Caco-2 (cell line): ENCODE measurements at regions not wholly inside any gene's neighbourhood (a gene's known extent, or its start where the extent isn't known, plus 50 kb on each side); places are given as distances from the start of the nearest gene placed in this dataset.
"Not testable (repeated sequence)": the region's sequence is repeated elsewhere in the genome, so short reads cannot be mapped to it uniquely, and the experiment has no call there.

Experiments used
- BruUV-seq: library from RNA; stranded (reverse); fragments of 400-500 nt; replicated peaks from 2 replicates; lab custom pipeline; 2021; lab: Mats Ljungman, UMichigan
- CTCF ChIA-PET: fragments of 300-600 bp; sonication (Branson Sonifier 250); formaldehyde crosslinking; loops from one replicate; lab custom pipeline; 2022; ENCODE audit warnings: antibody characterized with exemption; lab: Charles Lee
- POLR2A ChIA-PET: fragments of 300-600 bp; sonication (Branson Sonifier 250); formaldehyde crosslinking; loops from one replicate; lab custom pipeline; 2022; ENCODE audit warnings: antibody characterized with exemption; lab: Charles Lee
- DNase-seq, 2 experiments: peaks; one replicate each; pipeline versions ENCODE4 v3.0.0 to v3.0.0-alpha.2; 2020 to 2022
- H3K27me3 ChIP-seq: replicated peaks from 2 replicates; pipeline ENCODE4 v1.6.0; 2011; ENCODE audit warnings: low read length; ENCODE audit not compliant: control insufficient read depth, insufficient read depth
- H3K36me3 ChIP-seq: 2 replicates; pipeline ENCODE4 v1.5.1; 2011; ENCODE audit warnings: low read length; ENCODE audit not compliant: control insufficient read depth, insufficient read depth
- H3K4me1 ChIP-seq: fragments of 250-450 bp; sonication (Bioruptor Pico); 2 replicates; pipeline ENCODE4 v1.5.1; 2020; ENCODE audit warnings: mild to moderate bottlenecking
- H3K4me3 ChIP-seq: 2 replicates; pipeline ENCODE4 v1.5.1; 2011; ENCODE audit warnings: low read depth, mild to moderate bottlenecking, control low read depth, low read length
- H3K9me3 ChIP-seq: fragments of 250-450 bp; sonication (Bioruptor Pico); 2 replicates; pipeline ENCODE4 v1.5.1; 2020; ENCODE audit warnings: mild to moderate bottlenecking, moderate library complexity
- H3K27ac Mint-ChIP-seq: one replicate; pipeline ENCODE4 v1.8.0; 2022; ENCODE audit warnings: mixed read lengths; ENCODE audit not compliant: unreplicated experiment
- H3K27me3 Mint-ChIP-seq: one replicate; pipeline ENCODE4 v1.8.0; 2022; ENCODE audit warnings: mixed read lengths; ENCODE audit not compliant: insufficient read depth, unreplicated experiment
- H3K36me3 Mint-ChIP-seq: one replicate; pipeline ENCODE4 v1.8.0; 2022; ENCODE audit warnings: mild to moderate bottlenecking, mixed read lengths; ENCODE audit not compliant: insufficient read depth, unreplicated experiment
- H3K4me1 Mint-ChIP-seq: one replicate; pipeline ENCODE4 v1.8.0; 2022; ENCODE audit warnings: low read depth, mixed read lengths; ENCODE audit not compliant: unreplicated experiment
- H3K4me3 Mint-ChIP-seq: one replicate; pipeline ENCODE4 v1.8.0; 2022; ENCODE audit warnings: mild to moderate bottlenecking, moderate library complexity, mixed read lengths; ENCODE audit not compliant: unreplicated experiment
- H3K9me3 Mint-ChIP-seq: one replicate; pipeline ENCODE4 v1.8.0; 2022; ENCODE audit warnings: mixed read lengths; ENCODE audit not compliant: unreplicated experiment
- CTCF ChIP-seq, 2 experiments: fragments of 200-600 bp in 1 of 2; IDR thresholded peaks; 1 replicate in 1 of 2; 2 replicates in 1 of 2; pipeline versions ENCODE4 v1.5.1 to v1.8.0; 2011 to 2022; ENCODE audit warnings: antibody characterized with exemption in 1 of 2, control low read depth in 1 of 2, inconsistent platforms in 1 of 2, low read depth in 1 of 2, low read length in 1 of 2, mild to moderate bottlenecking in 1 of 2, moderate library complexity in 1 of 2; ENCODE audit not compliant: insufficient read depth in 1 of 2, severe bottlenecking in 1 of 2, unreplicated experiment in 1 of 2
- intact Hi-C: fragments of 100-400 bp; cut with micrococcal nuclease; formaldehyde crosslinking; loops from one replicate; pipeline ENCODE4 v1.10.0; 2022; ENCODE audit not compliant: unreplicated experiment

GRCh38 chr10:52500476-52500875, 186.4 kb downstream of the DKK1 start:
- H3K27me3 Mint-ChIP-seq: no peaks in the 10 kb centered on the region

GRCh38 chr10:52502237-52502636, 188.2 kb downstream of the DKK1 start:
- BruUV-seq: no TSS peak
- H3K9me3 ChIP-seq: peaks cover 22% of the 10 kb centered on the region
- no peaks in the 10 kb centered on the region for H3K36me3 ChIP-seq
- no peak overlapping the region for H3K4me3 Mint-ChIP-seq
- H3K27me3 Mint-ChIP-seq: no peaks in the 10 kb centered on the region
- ChIA-PET POLR2A (no interaction called here), CTCF (no interaction called here)
- no peaks in the 10 kb centered on the region for H3K4me1 ChIP-seq
- no peaks in the 10 kb centered on the region for H3K36me3 Mint-ChIP-seq
- no peak overlapping the region for H3K4me3 ChIP-seq
- no peak for DNase-seq
- H3K4me1 Mint-ChIP-seq: no peaks in the 10 kb centered on the region
- intact Hi-C loops: no loop called here
- H3K27me3 ChIP-seq: no peaks in the 10 kb centered on the region
- peaks cover 83% of the 10 kb centered on the region for H3K9me3 Mint-ChIP-seq
- no peak overlapping the region for H3K27ac Mint-ChIP-seq
- no peak for TF ChIP-seq CTCF (IDR thresholded peaks at IDR 0.05; ENCODE audit: insufficient read depth in 1 of 2, low read depth in 1 of 2, low read length in 1 of 2, severe bottlenecking in 1 of 2, unreplicated experiment in 1 of 2)

More at GRCh38 chr10:52500476-52500875, 186.4 kb downstream of the DKK1 start:
- Mint-ChIP-seq H3K27ac (no peak overlapping the region), H3K36me3 (no peaks in the 10 kb centered on the region), H3K4me1 (no peaks in the 10 kb centered on the region), H3K9me3 (peaks cover 78% of the 10 kb centered on the region), H3K4me3 (no peak overlapping the region)
- H3K9me3 ChIP-seq: peaks cover 12% of the 10 kb centered on the region; the same call in 1 of the 2 replicates
- POLR2A ChIA-PET: no interaction called here
- H3K36me3 ChIP-seq: no peaks in the 10 kb centered on the region
- no peak for DNase-seq
- no peaks in the 10 kb centered on the region for H3K27me3 ChIP-seq
- no TSS peak for BruUV-seq
- intact Hi-C loops: no loop called here
- no peak for TF ChIP-seq CTCF (IDR thresholded peaks at IDR 0.05; ENCODE audit: insufficient read depth in 1 of 2, low read depth in 1 of 2, low read length in 1 of 2, severe bottlenecking in 1 of 2, unreplicated experiment in 1 of 2)
- H3K4me3 ChIP-seq: no peak overlapping the region
- H3K4me1 ChIP-seq: no peaks in the 10 kb centered on the region
- CTCF ChIA-PET: no interaction called here

GRCh38 chr10:52505341-52505740, 191.3 kb downstream of the DKK1 start:
- H3K4me3 Mint-ChIP-seq, H3K36me3 Mint-ChIP-seq, H3K27me3 Mint-ChIP-seq, H3K27me3 ChIP-seq, H3K4me1 ChIP-seq, H3K4me3 ChIP-seq, intact Hi-C loops, BruUV-seq, CTCF ChIA-PET, H3K4me1 Mint-ChIP-seq, H3K27ac Mint-ChIP-seq, H3K36me3 ChIP-seq, POLR2A ChIA-PET: not testable (repeated sequence)
- H3K9me3 Mint-ChIP-seq: peaks cover 73% of the 10 kb centered on the region
- peaks cover 45% of the 10 kb centered on the region for H3K9me3 ChIP-seq
- DNase-seq: peak in 1 of 2 experiments; percentile 37

- ChIA-PET CTCF (no interaction called here), POLR2A (no interaction called here)
- H3K9me3 Mint-ChIP-seq: peaks cover 50% of the 10 kb centered on the region
- Histone ChIP-seq H3K4me3 (no peak overlapping the region), H3K9me3 (peaks cover 25% of the 10 kb centered on the region), H3K27me3 (no peaks in the 10 kb centered on the region), H3K36me3 (no peaks in the 10 kb centered on the region), H3K4me1 (no peaks in the 10 kb centered on the region)
- no peaks in the 10 kb centered on the region for H3K4me1 Mint-ChIP-seq
- no TSS peak for BruUV-seq
- TF ChIP-seq CTCF (IDR thresholded peaks at IDR 0.05; ENCODE audit: insufficient read depth in 1 of 2, low read depth in 1 of 2, low read length in 1 of 2, severe bottlenecking in 1 of 2, unreplicated experiment in 1 of 2): no peak
- no peaks in the 10 kb centered on the region for H3K27me3 Mint-ChIP-seq
- intact Hi-C loops: no loop called here
- H3K36me3 Mint-ChIP-seq: no peaks in the 10 kb centered on the region
- no peak overlapping the region for H3K27ac Mint-ChIP-seq
- no peak overlapping the region for H3K4me3 Mint-ChIP-seq
- DNase-seq: no peak
These were observed 200.4 kb downstream of the DKK1 start for GRCh38 chr10:52514481-52514880.
